Prostate gland (tissue), 2 donors: ENCODE measurements at regions not wholly inside any gene's neighbourhood (a gene's known extent, or its start where the extent isn't known, plus 50 kb on each side); places are given as distances from the start of the nearest gene placed in this dataset.

Experiments
- POLR2A ChIP-seq: fragments of 450-650 bp; IDR thresholded peaks from one replicate; pipeline ENCODE4 v1.6.1; 2016; ENCODE audit warnings: antibody characterized with exemption, mild to moderate bottlenecking
- POLR2AphosphoS5 ChIP-seq: sonication (generic); formaldehyde crosslinking; IDR thresholded peaks from one replicate; pipeline ENCODE4 v1.6.1; 2017; ENCODE audit warnings: antibody characterized with exemption
- TF ChIP-seq, protein P1 (sequence below), 4 experiments: fragments of 200-600 bp in 2 of 4; fragments of 450-650 bp in 2 of 4; sonication (generic) in 2 of 4; IDR thresholded peaks; 1 replicate in 3 of 4; 2 replicates in 1 of 4; pipeline ENCODE4 v1.5.1; 2016 to 2019; ENCODE audit warnings: antibody characterized with exemption in 4 of 4, mild to moderate bottlenecking in 2 of 4, moderate library complexity in 2 of 4

DNA sequence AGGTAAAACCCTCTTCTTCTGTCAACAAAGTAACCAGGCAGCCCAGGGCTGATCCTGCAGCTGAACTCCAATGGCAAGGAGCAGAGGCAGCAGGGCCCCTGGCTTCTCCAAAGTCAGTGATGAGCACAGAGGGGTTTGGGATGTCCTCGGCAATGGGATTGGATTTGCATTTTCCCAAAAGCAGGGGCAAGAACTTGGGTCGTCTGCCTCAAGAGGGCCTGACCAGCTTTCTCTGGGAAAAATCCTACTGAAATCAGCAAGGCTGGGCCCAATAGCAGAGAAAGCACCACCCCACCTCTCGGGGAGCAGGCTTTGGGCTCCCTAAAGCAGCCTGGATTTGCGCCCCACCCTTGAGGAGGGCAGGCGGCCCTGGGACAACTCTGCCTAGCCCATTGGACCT, 210.0 kb upstream of the IGF1R start:
- TF ChIP-seq, protein P1, sequence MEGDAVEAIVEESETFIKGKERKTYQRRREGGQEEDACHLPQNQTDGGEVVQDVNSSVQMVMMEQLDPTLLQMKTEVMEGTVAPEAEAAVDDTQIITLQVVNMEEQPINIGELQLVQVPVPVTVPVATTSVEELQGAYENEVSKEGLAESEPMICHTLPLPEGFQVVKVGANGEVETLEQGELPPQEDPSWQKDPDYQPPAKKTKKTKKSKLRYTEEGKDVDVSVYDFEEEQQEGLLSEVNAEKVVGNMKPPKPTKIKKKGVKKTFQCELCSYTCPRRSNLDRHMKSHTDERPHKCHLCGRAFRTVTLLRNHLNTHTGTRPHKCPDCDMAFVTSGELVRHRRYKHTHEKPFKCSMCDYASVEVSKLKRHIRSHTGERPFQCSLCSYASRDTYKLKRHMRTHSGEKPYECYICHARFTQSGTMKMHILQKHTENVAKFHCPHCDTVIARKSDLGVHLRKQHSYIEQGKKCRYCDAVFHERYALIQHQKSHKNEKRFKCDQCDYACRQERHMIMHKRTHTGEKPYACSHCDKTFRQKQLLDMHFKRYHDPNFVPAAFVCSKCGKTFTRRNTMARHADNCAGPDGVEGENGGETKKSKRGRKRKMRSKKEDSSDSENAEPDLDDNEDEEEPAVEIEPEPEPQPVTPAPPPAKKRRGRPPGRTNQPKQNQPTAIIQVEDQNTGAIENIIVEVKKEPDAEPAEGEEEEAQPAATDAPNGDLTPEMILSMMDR (IDR thresholded peaks at IDR 0.05): no peak
- TF ChIP-seq POLR2A (no peak), POLR2AphosphoS5 (no peak)
